ENCODE measurements at regions not wholly inside any gene's neighbourhood (a gene's known extent, or its start where the extent isn't known, plus 50 kb on each side); places are given as distances from the start of the nearest gene placed in this dataset.
A peak's percentile ranks its signal among the peaks of the same experiment; 100 is the strongest.

DNA sequence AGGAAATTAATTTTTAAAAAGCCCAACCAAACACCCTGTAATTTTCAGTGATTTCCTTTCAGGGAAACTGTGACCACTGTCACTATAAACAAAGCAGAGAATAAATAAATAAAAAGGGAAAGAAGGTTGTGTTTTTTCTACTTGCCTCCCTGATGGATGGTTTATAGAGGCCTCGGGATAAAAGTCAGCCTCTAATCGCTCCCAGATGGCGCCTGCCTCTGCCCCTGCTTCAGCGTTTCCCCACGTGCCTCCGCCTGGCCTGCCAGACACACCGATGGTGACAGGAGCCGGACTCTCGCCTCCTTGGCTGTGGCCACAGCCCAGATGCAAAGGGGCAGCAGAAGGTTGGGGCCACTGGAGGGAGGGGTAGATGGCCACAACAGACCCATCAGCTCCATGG, 327.7 kb downstream of the CDC5L start:
- no peak for DNase-seq (ENCODE audit: low spot score)

DNA sequence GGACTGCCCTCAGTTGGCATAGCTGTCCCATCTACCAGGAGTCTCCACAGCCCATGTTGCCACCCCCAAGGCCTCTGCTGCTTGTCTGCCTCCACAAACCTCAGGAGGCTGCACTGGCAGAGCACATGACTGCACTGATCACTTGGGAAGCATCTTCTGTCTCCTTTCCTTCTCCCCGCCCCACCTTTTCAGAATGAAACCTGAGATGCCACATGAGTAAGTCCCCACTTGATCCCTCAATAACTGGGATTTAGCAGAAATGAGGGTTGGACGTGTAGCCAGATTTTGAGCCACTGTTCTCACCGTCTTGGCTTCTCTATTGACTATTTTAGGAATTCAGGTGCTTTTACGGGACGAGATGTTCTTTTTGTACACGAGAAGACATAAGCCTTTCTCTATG, 328.4 kb downstream of the CDC5L start:
- no peak for DNase-seq (ENCODE audit: low spot score)

DNA sequence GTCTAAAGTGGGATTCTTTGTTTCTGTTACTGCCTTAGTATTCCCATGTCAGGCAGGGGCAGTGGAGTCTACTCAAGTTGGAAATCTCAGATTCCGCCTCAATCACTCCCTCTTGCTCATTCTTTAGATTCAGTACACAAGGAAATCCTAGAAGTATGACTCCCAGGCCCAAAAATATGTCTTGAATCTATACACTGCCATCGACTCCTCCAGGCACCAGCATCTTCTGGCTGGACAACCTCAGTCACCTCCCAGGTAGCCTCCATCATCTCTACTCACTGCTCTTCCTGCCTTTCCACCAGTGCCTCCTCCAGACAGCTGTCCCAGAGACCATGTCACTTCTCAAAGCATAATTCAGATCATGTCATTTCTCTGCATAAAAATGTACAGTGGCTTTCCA, 329.9 kb downstream of the CDC5L start:
- no peak for DNase-seq (ENCODE audit: low spot score)

DNA sequence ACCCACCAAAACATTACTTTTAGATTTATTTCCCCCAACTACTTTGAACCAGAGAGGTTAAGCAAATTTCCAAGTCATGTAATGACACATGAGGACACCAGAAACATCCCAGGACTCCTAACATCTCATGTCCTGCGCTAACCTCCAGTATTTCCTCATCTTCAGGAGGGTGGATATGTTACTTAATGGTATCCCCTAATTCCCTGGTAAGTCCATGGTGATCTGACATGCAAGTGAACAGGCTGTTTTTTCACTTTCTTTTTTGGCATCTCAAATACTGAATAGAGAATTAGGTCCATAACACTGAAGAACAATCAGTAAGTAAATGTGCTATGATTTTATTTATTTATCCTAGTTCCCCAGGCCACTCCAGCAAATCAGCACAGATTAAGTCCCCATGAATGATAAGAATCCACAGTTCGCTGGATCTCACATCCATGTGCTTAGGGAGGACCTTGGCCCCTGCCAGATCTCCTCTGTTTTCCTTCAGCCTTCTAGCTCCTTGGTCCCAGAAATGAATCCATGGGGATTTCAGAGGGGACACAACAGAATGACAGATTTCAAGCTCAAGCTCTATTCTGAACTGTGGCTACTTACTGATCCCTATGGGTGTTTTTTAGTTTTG, 334.6 kb downstream of the CDC5L start:
- no peak for DNase-seq (ENCODE audit: low spot score)

DNA sequence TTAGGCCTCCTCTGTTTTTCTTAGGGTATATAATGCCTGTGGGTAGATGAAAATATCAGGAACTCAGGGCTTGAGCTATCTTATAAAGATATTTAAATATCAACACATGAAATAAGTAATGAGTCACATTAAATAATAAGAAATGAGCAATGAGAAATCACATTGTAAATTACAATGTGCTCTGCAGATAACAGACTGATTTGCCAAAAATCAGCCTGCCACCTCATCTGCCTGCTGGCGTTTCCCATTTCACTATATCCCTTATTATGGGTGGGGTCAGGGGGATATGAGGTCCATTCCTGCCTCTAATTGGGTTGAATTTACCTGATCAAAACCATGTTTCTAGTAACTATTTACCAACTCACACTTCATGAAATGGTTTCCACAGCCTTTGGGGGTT, 335.2 kb downstream of the CDC5L start:
- no peak for DNase-seq (ENCODE audit: low spot score)

DNA sequence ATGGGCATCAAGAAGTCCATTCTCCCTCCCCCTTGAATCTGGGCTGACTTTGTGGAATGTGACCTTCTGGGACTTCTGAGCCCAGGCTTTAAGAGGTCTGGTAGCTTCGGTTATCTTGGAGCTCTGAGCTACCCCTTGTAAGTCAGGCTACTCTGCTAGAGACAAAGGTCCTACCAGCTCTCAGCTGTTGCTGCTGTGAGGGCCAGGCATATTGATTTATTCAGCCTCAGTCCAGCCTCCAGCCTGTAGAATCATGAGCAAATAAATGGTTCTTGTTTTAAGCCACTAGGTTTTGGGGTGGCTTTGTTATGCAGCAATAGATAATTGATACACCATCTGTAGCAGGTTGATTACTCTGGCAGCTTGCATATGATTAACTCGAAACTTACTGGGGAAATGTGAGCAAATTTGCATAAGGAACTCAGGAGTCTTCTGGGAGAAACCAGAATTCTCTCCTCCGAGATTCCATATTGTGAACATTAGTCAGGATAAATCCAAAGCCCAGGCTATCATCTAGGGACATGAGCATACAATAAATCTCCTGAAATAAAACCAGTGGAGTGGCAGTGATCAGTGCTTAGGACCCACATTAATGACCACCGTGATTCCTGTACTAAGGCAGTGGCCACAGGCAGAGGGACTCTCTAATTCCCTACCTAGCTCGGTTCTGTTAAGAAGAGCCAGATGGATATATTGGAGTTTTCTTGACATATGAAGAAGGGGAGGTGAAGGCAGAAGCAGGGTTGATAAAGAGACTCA, 336.1 kb downstream of the CDC5L start:
- DNase-seq (ENCODE audit: low spot score): no peak

DNA sequence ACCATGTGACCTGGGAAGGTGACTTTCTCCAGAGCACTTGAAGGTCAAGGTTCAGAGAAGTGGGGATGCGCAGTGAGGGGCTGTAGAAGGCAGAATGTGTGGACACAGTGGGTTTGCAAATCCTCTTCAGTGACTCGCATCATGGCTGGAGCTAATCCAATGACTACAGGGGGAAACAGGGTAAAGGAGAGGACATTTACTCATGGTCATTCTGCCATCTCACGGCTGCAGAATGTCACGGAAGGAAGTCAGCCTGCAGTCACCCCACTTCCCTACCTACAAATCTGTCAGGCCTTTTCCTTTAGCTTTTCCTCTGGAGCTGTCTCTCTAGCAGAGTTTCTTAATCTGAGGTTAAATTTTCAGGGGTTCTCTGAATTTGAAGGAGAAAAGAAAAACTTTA, 337.6 kb downstream of the CDC5L start:
- no peak for DNase-seq (ENCODE audit: low spot score)

DNA sequence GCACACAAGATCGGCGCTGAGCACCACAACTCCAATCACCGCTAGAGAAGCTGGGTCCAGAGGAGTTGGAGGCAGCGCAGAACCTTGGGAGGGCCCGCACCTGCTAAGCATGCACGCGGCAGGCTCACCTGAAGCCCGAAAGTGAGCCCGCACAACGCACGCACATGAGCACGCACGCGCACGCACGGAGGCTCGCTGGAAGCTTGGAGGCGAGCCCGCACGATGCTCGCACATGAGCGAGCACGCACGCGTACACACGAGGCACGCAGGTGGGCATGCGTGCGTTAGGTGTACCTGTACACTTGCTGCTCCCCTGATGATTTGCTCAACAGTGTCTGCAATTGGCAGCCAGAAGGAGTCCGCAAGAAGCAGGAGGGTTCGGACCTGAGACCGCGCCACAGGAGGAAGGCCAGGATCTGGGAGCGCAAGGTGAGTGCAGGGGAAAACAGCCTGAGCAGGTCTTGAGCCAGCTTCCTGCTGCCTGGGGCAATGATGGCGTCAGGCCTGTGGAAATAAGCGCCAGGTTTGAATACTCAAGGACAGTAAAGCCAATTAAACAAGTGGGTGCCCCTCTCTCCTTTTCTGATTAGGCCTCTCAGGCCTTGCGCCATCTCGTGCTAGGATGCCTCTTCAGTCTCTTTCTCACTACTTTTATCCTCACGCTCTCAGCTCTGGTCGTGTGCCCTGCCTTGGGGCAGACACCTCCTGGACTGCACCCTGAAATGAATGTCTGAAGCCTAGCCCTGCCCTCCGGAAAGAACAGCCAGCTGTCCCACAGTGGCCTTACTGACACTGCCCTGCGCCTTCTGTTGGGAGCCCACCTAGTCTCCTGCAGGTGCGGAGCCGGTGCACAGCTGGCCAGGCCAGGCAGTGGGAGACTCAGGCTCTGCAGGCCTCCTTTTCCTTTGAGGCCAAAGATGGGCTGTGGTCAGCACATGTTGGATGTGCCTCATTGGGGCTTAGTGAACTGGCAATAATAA, 340.4 kb downstream of the CDC5L start:
- no peak for DNase-seq (ENCODE audit: low spot score)

DNA sequence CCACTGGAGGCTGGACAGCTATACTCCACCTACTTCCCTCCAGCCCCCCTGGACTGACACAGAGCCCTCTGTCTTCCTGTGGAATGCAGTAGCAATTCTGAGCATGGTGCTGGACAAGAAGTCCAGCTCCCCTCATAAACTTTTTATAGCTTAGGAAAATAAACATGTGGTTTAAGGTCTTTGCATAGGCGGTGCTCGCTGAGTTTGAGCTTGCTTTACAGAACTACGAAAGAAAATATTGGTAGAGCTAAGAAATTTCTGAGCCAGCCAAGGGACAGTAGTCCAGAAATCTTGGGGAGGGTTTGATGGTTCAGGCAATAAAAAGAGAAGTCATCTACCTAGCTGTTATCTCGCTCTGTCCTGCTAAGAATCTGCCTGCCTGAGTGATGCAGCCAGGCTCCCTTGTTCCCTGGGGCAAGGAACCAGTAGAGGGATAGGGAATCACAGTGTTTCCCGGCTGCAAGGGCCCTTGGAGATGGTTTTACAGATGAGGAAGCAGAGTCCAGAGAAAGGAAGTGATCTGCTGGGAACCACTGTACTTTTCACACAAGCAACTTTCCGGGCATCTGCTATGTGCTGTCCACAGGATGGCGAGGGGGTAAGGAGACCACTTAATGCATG, 343.4 kb downstream of the CDC5L start:
- no peak for DNase-seq (ENCODE audit: low spot score)

DNA sequence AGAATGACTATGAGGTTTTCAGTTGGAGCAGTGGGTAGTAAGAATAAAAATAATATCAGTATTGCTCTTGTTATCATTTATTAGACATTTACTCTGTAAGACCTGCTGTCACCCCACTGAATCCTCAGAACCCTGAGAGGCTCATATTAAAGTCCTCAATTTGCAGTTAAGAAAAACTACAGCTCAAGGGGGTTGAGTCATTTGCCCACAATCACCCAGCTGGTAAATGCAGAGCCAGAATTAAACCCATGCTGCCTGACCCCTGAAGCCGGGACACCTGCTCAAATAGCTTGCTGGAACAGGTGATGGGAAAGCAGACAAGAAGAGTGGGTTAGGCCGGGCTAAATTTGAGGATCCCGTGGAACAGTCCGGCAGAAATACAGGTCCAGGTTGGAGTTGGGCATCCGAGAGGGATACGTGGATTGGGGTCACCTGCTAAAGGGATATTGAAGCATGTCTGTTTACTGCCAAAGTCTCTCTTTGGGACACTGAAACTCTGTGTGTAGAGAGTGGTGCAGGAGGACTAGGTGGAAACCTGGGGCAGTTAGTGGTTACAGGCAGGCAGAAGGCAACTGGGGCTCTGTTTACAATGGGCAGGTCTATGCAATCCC, 344.1 kb downstream of the CDC5L start:
- no peak for DNase-seq (ENCODE audit: low spot score)

DNA sequence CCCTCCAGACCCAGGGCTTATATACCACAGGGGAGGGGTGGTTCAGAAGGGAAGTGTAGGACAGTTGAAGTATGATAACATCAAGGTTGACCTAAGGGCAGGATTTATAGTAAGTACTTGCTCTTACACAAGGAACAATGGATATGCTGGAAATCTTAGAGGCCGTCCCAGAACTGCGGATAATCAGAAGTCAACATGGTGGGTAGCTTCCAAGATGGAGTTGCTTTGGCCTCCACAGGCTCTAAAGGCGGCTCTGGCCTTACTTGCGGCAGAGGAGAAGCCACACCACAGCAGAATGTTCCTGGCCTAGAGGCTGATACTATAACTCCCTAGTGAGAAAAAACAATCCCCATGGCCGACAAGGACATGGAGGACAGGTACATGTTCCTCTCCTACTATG, 344.7 kb downstream of the CDC5L start:
- DNase-seq (ENCODE audit: low spot score): no peak

DNA sequence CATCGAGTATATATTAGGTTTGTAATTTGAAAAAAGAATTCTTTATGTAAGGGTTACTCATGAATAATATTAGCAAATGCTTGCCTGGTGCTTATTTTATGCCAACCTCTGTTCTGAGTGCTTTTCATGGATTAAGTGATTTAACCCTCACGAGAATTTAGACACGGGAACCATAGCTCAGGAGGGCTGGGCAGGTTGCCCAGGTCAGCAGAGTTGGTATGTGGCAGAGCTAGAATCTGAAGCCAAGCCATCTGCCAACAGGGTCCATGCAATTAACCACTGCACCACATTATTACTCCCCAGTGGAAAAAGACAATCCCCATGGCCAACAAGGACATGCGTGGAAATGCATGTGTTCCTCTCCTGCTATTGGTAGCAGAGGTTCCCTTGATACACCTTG, 345.6 kb downstream of the CDC5L start:
- DNase-seq (ENCODE audit: low spot score): no peak

DNA sequence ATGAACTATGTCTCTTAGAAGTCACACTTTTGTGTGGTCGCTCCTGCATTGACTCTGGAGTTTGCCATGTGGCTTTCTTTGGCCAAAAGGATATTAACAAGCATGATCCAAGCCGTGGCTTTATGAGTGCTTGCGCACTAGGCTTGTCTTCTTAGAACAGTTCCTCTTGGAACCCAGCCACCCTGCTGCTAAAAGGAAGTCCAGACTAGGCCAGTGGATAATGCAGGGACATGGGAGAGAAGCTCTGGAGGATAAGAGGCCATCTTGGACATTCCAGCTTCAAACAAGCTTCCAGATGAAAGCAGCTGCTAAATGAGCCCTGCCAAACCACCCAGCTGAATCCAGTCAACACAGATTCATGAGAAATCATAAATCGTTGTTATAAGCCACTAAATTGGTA, 346.4 kb downstream of the CDC5L start:
- DNase-seq (ENCODE audit: low spot score): peak; percentile 5

DNA sequence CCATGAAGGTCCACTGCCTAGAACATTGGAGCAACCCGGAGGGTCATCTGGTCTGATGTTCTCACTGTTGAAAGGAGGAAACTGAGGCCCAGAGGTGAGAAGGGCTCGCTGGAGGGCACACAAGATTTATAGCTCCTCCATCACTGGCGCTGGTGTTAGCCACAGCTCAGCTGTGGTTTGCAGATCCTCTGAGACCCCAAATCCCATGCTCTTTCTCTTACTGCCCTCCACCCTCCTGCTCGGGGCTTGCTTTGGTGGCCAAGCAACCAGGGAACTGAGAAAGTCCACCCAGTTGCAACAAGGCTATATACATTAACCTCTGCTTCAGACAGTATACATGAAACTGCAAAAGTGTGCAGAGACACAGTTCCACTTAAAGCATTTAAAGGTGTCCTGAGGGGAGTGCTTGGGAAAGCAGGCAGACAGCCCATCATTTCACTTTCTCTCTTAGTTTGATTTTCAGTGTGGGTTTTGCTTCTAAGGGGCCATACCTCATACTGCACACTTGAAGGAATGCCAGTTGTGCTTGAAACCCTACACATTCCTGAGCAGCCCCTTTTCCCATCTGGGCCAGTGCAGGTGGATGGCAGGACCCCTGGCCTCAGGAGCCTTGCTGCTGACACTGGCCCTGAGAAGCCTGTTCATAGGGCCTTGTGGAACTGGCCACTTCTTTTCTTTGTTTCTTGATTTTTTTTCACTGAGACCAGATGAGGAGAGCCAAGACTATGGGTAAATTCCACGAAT, 347.6 kb downstream of the CDC5L start:
- no peak for DNase-seq (ENCODE audit: low spot score)

DNA sequence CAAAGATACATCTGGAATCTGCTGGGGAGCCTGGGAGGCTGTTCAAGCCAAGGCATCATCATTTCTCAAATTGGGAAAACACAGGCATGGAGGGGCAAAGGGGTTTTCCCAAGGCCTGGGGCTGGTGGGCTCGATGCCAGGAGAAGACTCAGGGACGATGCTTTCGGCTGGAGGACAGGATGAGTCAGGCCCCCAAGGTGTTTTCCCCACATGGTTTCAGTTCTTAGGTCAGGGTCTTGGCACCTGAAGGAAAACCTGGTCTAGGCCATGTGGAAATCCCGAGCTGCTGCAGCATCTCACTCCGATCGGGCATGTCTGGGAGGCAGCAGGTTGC, 348.1 kb downstream of the CDC5L start:
- no peak for DNase-seq (ENCODE audit: low spot score)

DNA sequence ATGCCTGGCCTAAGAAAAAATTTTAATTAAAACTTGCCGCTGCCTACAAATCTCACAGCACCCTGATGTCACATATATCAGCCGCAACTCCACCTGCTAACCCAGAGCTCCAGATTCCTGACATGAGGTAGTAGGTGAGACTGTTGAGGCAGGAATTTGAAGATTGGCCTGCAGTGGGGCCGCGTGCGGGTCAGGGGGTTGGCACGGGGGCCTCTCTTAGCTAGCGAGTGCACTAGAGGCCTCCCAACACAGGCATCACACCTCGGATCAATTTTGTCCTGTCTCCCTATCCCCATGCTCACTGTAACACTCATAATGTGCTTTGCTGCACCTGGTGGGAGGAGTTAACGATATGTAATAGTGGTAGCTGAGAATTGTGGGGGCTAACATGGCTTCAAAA, 349.8 kb downstream of the CDC5L start:
- no peak for DNase-seq (ENCODE audit: low spot score)

DNA sequence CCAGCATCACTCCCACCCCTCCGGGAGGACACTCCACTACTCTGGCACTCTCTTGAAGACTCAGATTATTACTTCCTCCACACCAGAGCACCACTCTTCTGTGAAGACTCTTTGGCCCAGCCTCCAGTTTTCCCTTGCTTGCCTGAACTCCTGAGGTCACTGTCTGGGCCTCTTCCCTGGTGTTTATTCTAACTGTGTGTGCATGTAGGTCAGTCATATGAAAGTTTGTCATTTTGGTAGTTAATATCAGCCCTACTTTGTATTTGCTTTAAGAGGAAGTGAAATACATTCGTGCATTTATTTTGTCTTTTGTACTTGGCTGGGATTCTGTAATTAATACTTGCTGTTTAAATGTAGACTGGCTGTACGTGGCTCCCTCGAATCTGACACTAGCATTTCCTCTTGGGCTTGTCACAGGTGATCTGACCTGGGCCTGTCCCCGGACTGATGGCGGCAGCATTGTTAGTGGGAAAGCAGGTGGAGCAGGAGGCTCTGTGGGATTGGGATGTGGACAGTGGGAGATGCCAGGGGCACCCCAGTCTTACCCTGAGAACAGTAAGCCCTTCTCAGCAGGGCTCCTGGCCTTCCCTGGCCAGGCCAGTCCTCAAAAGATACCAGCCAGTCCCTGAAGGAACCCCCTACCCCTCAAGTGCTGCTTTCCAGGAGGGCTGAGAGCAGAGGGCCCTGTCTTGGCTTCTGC, 350.5 kb downstream of the CDC5L start:
- DNase-seq (ENCODE audit: low spot score): no peak

DNA sequence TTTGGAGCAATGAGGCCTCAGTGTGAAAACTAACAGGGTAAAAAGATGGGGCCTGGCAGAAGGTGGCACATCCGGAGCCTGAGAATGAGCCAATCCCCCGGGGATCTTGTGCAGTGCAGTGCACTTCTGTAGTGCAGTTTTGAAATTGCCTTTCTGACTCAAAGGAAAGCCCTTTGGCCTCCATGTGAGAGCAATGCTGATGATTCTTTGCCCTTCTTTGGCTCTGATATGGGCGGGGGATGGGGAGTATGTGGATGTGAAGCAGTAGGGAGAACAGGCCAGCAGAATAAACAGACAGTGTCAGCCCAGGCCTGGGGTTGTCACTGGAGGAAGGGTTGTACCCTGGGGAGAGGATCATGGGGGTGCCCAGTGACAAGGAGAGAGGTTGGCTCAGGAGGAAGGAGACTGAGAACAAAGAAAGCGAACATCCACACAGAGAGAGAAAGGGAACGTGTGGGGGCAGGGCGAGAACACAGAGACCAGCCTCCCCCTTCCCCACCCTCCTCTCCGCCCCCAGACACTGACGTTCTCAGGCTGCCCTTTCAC, 351.2 kb downstream of the CDC5L start:
- DNase-seq (ENCODE audit: low spot score): no peak

DNA sequence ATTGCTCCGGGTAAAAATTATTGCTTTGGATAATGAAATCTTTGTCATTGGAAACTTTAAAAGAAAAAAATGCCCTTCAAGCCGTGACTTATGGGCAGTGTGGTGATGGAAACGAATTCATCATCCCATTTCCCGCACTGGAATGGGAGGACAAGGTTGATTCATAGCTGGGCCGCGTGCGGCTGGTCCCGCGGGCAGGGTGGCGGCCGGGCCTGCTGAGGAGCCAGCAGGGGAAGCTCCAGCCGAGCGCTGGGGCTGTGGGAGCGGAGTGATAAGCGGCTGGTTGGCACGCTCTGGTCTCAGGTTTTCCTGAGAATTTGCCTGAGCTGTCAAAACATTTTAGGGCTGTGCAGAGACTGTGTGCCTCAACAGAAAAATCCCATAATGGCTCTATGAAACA, 351.7 kb downstream of the CDC5L start:
- DNase-seq (ENCODE audit: low spot score): no peak

DNA sequence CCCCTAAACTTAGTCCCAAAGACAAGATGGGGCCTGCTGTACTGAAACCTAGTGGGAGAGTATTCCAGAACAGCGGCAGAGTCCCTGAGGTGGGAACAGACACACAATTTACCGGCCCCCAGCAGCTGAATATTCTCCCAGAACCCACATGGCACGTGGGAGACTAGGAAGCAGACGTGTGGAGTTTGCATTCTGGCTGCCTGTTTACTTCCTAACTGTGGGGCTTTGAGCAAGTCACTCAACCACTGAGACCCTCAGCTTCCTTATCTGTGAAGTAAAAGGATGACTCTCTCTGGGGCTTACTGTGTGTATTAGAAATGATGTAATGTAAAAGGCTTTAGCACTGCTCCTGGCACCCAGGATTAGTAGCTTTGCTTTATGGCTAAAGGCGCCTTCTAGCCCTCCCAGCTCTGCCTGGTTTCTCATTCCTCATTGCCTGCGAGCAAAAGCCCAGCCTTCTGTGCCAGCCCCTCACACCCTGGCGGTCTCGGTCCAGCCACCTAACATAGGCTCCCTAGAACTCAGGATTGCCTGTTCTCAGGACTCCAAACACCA, 353.1 kb downstream of the CDC5L start:
- no peak for DNase-seq (ENCODE audit: low spot score)
